ENCODE measurements at regions not wholly inside any gene's neighbourhood (a gene's known extent, or its start where the extent isn't known, plus 50 kb on each side); places are given as distances from the start of the nearest gene placed in this dataset.

DNA sequence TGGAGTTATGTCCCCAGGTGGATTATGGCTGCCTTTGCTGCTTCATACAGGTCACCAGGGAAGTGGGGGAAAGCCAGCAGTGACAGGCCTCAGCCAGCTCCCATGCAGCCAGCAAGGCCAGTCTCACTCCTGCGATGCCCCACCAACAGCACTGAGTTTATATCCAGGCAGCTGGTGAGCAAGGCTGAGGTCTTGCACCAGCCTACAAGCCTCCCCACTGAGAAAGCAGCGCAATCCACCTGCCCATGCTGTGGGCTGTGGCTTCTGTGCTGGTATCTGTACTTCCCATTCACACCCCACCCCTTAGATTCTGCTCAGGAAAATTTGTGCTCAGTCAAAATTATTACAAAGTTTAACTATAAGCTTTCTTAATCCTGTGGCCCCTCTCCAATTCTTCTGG, 153.5 kb downstream of the HHIP start:
- peaks cover 7 to 22% (median 12%) of the 10 kb centered on the region in 5 donors for H3K9me3 Mint-ChIP-seq
- Histone ChIP-seq H3K27me3 (ENCODE audit: insufficient read depth, low read length, poor library complexity, severe bottlenecking) (no peaks in the 10 kb centered on the region), H3K36me3 (ENCODE audit: insufficient read depth, low read length) (no peaks in the 10 kb centered on the region), H3K4me3 (ENCODE audit: low read length) (no peak overlapping the region), H3K9me3 (ENCODE audit: low read length) (no peaks in the 10 kb centered on the region), H3K4me1 (ENCODE audit: insufficient read depth, low read length) (no peaks in the 10 kb centered on the region), H3K27ac (ENCODE audit: low read depth, low read length) (no peak overlapping the region)
- ChIA-PET POLR2A (no interaction called here), CTCF (no interaction called here)
- H3K27ac Mint-ChIP-seq = no peak overlapping the region
- H3K27me3 Mint-ChIP-seq = peaks cover 0 to 2% of the 10 kb centered on the region in 2 donors
- no peaks in the 10 kb centered on the region for H3K4me1 Mint-ChIP-seq
- no peaks in the 10 kb centered on the region for H3K36me3 Mint-ChIP-seq
- DNase-seq = no peak
- H3K4me3 Mint-ChIP-seq = no peak overlapping the region

DNA sequence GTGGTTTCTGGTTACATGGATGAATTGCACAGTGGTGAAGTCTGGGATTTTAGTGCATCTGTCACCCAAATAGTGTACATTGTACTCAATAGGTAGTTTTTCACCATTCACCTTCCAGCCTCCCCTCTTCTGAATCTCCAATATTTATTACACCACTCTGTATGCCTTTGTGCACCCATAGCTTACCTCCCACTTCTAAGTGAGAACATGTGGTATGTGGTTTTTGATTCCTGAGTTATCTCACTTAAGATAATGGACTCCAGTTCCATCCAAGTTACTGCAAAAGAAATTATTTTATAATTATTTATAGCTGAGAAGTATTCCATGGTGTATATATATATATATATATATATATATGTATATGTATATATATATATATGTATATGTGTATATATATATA, 155.8 kb downstream of the HHIP start:
- ChIA-PET CTCF (no interaction called here), POLR2A (no interaction called here)
- no peaks in the 10 kb centered on the region for H3K27me3 Mint-ChIP-seq
- H3K27ac ChIP-seq (ENCODE audit: low read depth, low read length) = no peak overlapping the region
- no peak overlapping the region for H3K4me3 Mint-ChIP-seq
- H3K27me3 ChIP-seq (ENCODE audit: insufficient read depth, low read length, poor library complexity, severe bottlenecking) = no peaks in the 10 kb centered on the region
- H3K36me3 Mint-ChIP-seq = peaks cover 0 to under 1% (median 0%) of the 10 kb centered on the region in 3 donors
- no peak overlapping the region for H3K4me3 ChIP-seq (ENCODE audit: low read length)
- no peaks in the 10 kb centered on the region for H3K4me1 ChIP-seq (ENCODE audit: insufficient read depth, low read length)
- peaks cover 6% of the 10 kb centered on the region for H3K9me3 ChIP-seq (ENCODE audit: low read length)
- peaks cover 12 to 17% (median 13%) of the 10 kb centered on the region in 5 donors for H3K9me3 Mint-ChIP-seq
- H3K4me1 Mint-ChIP-seq = no peaks in the 10 kb centered on the region
- no peaks in the 10 kb centered on the region for H3K36me3 ChIP-seq (ENCODE audit: insufficient read depth, low read length)
- no peak overlapping the region for H3K27ac Mint-ChIP-seq
- no peak for DNase-seq

- Mint-ChIP-seq H3K4me1 (no peaks in the 10 kb centered on the region), H3K4me3 (no peak overlapping the region), H3K27ac (no peak overlapping the region), H3K27me3 (no peaks in the 10 kb centered on the region), H3K36me3 (peaks cover 0 to 5% (median 0%) of the 10 kb centered on the region in 3 donors), H3K9me3 (peaks cover 18 to 36% (median 30%) of the 10 kb centered on the region in 5 donors)
- Histone ChIP-seq H3K4me1 (ENCODE audit: insufficient read depth, low read length) (no peaks in the 10 kb centered on the region), H3K4me3 (ENCODE audit: low read length) (no peak overlapping the region), H3K36me3 (ENCODE audit: insufficient read depth, low read length) (no peaks in the 10 kb centered on the region), H3K27ac (ENCODE audit: low read depth, low read length) (no peak overlapping the region), H3K27me3 (ENCODE audit: insufficient read depth, low read length, poor library complexity, severe bottlenecking) (no peaks in the 10 kb centered on the region), H3K9me3 (ENCODE audit: low read length) (peaks cover 6% of the 10 kb centered on the region)
- ChIA-PET CTCF (no interaction called here), POLR2A (no interaction called here)
- DNase-seq = no peak
These were observed 162.1 kb downstream of the HHIP start for GRCh38 chr4:144808034-144808433.

- peaks cover 21 to 41% (median 27%) of the 10 kb centered on the region in 5 donors for H3K9me3 Mint-ChIP-seq
- H3K36me3 Mint-ChIP-seq = peaks cover 0 to 5% (median 0%) of the 10 kb centered on the region in 3 donors
- peak overlapping the region in 1 of 8 donors; percentile 32 for H3K27ac Mint-ChIP-seq
- no peaks in the 10 kb centered on the region for H3K36me3 ChIP-seq (ENCODE audit: insufficient read depth, low read length)
- H3K4me1 ChIP-seq (ENCODE audit: insufficient read depth, low read length) = no peaks in the 10 kb centered on the region
- CTCF ChIA-PET = no interaction called here
- POLR2A ChIA-PET = no interaction called here
- no peak overlapping the region for H3K27ac ChIP-seq (ENCODE audit: low read depth, low read length)
- no peak for DNase-seq
- H3K27me3 Mint-ChIP-seq = peaks cover 0 to 1% of the 10 kb centered on the region in 2 donors
- no peak overlapping the region for H3K4me3 ChIP-seq (ENCODE audit: low read length)
- H3K9me3 ChIP-seq (ENCODE audit: low read length) = peaks cover 6% of the 10 kb centered on the region
- no peaks in the 10 kb centered on the region for H3K27me3 ChIP-seq (ENCODE audit: insufficient read depth, low read length, poor library complexity, severe bottlenecking)
- no peak overlapping the region for H3K4me3 Mint-ChIP-seq
- no peaks in the 10 kb centered on the region for H3K4me1 Mint-ChIP-seq
These were observed 163.2 kb downstream of the HHIP start for GRCh38 chr4:144809056-144809640.

GRCh38 chr4:144816668-144817067, 170.7 kb downstream of the HHIP start:
- Mint-ChIP-seq H3K4me1 (no peaks in the 10 kb centered on the region), H3K27me3 (peaks cover 0 to 1% of the 10 kb centered on the region in 2 donors), H3K4me3 (no peak overlapping the region), H3K27ac (no peak overlapping the region), H3K9me3 (peaks cover 1 to 20% (median 9%) of the 10 kb centered on the region in 5 donors), H3K36me3 (no peaks in the 10 kb centered on the region)
- Histone ChIP-seq H3K9me3 (ENCODE audit: low read length) (no peaks in the 10 kb centered on the region), H3K27ac (ENCODE audit: low read depth, low read length) (no peak overlapping the region), H3K36me3 (ENCODE audit: insufficient read depth, low read length) (no peaks in the 10 kb centered on the region), H3K4me1 (ENCODE audit: insufficient read depth, low read length) (no peaks in the 10 kb centered on the region), H3K4me3 (ENCODE audit: low read length) (no peak overlapping the region), H3K27me3 (ENCODE audit: insufficient read depth, low read length, poor library complexity, severe bottlenecking) (no peaks in the 10 kb centered on the region)
- ChIA-PET CTCF (no interaction called here), POLR2A (no interaction called here)
- DNase-seq = no peak

GRCh38 chr4:144817081-144817480, 171.1 kb downstream of the HHIP start:
- Histone ChIP-seq H3K4me3 (ENCODE audit: low read length) (no peak overlapping the region), H3K27ac (ENCODE audit: low read depth, low read length) (no peak overlapping the region), H3K9me3 (ENCODE audit: low read length) (no peaks in the 10 kb centered on the region), H3K36me3 (ENCODE audit: insufficient read depth, low read length) (no peaks in the 10 kb centered on the region), H3K4me1 (ENCODE audit: insufficient read depth, low read length) (no peaks in the 10 kb centered on the region), H3K27me3 (ENCODE audit: insufficient read depth, low read length, poor library complexity, severe bottlenecking) (no peaks in the 10 kb centered on the region)
- ChIA-PET CTCF (no interaction called here), POLR2A (no interaction called here)
- Mint-ChIP-seq H3K27ac (no peak overlapping the region), H3K9me3 (peaks cover 1 to 20% (median 7%) of the 10 kb centered on the region in 5 donors), H3K4me3 (no peak overlapping the region), H3K36me3 (no peaks in the 10 kb centered on the region), H3K27me3 (peaks cover 0 to 1% of the 10 kb centered on the region in 2 donors), H3K4me1 (no peaks in the 10 kb centered on the region)
- no peak for DNase-seq

DNA sequence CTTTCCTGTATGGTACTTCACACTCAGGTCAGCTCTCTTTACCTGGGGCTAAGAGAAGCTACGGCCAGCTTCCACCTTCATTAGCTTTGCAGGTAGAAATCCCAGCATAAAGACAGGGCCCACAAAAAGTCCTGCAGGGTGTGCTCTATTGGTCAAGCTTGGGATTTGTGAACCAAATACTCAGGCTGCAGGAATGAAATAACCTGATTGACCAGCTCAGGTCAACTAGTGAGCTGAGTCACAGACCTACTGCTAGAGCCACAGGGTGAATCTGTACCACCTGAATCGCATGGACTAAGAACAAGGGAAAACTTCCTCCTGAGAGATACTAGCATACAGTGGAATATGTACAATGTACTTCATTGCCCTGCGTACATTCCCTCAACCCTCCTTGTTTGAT, 172.2 kb downstream of the HHIP start:
- Histone ChIP-seq H3K27ac (ENCODE audit: low read depth, low read length) (no peak overlapping the region), H3K9me3 (ENCODE audit: low read length) (no peaks in the 10 kb centered on the region), H3K4me1 (ENCODE audit: insufficient read depth, low read length) (no peaks in the 10 kb centered on the region), H3K4me3 (ENCODE audit: low read length) (no peak overlapping the region), H3K36me3 (ENCODE audit: insufficient read depth, low read length) (no peaks in the 10 kb centered on the region), H3K27me3 (ENCODE audit: insufficient read depth, low read length, poor library complexity, severe bottlenecking) (no peaks in the 10 kb centered on the region)
- H3K27me3 Mint-ChIP-seq = peaks cover 0 to 1% of the 10 kb centered on the region in 2 donors
- no peaks in the 10 kb centered on the region for H3K4me1 Mint-ChIP-seq
- H3K27ac Mint-ChIP-seq = peak overlapping the region in 1 of 8 donors; percentile 37
- DNase-seq = no peak
- no peak overlapping the region for H3K4me3 Mint-ChIP-seq
- ChIA-PET CTCF (no interaction called here), POLR2A (no interaction called here)
- H3K9me3 Mint-ChIP-seq = peaks cover under 1 to 18% (median 9%) of the 10 kb centered on the region in 5 donors
- no peaks in the 10 kb centered on the region for H3K36me3 Mint-ChIP-seq

GRCh38 chr4:144819591-144819990, 173.6 kb downstream of the HHIP start:
- CTCF ChIA-PET = no interaction called here
- no peaks in the 10 kb centered on the region for H3K27me3 ChIP-seq (ENCODE audit: insufficient read depth, low read length, poor library complexity, severe bottlenecking)
- H3K4me1 Mint-ChIP-seq = no peaks in the 10 kb centered on the region

More at GRCh38 chr4:144819591-144819990, 173.6 kb downstream of the HHIP start:
- Mint-ChIP-seq H3K27ac (no peak overlapping the region), H3K9me3 (peaks cover 0 to 11% (median 5%) of the 10 kb centered on the region in 5 donors), H3K27me3 (no peaks in the 10 kb centered on the region), H3K4me3 (no peak overlapping the region), H3K36me3 (no peaks in the 10 kb centered on the region)
- POLR2A ChIA-PET = no interaction called here
- H3K9me3 ChIP-seq (ENCODE audit: low read length) = no peaks in the 10 kb centered on the region
- H3K36me3 ChIP-seq (ENCODE audit: insufficient read depth, low read length) = no peaks in the 10 kb centered on the region
- no peaks in the 10 kb centered on the region for H3K4me1 ChIP-seq (ENCODE audit: insufficient read depth, low read length)
- no peak overlapping the region for H3K4me3 ChIP-seq (ENCODE audit: low read length)
- no peak overlapping the region for H3K27ac ChIP-seq (ENCODE audit: low read depth, low read length)
- no peak for DNase-seq
